Sigmoid colon (tissue), 4 donors: ENCODE measurements at regions not wholly inside any gene's neighbourhood (a gene's known extent, or its start where the extent isn't known, plus 50 kb on each side); places are given as distances from the start of the nearest gene placed in this dataset.

ENCODE experiments used
- EP300 ChIP-seq, 4 donors: sonication (generic); formaldehyde crosslinking; IDR thresholded peaks; one replicate each; pipeline ENCODE4 v1.6.1; 2017; ENCODE audit warnings: antibody characterized with exemption in 4 of 4
- POLR2A ChIP-seq, 2 donors: fragments of 450-650 bp; IDR thresholded peaks; one replicate each; pipeline ENCODE4 v1.6.1; 2016; ENCODE audit warnings: antibody characterized with exemption in 2 of 2, mild to moderate bottlenecking in 2 of 2, moderate library complexity in 2 of 2
- POLR2AphosphoS5 ChIP-seq, 4 donors: sonication (generic); formaldehyde crosslinking; IDR thresholded peaks; one replicate each; pipeline ENCODE4 v1.6.1; 2017; ENCODE audit warnings: antibody characterized with exemption in 4 of 4
- TF ChIP-seq, protein P1 (sequence below), 4 experiments: fragments of 450-650 bp in 3 of 4; fragments of 200-600 bp in 1 of 4; IDR thresholded peaks; one replicate each; pipeline ENCODE4 v1.5.1; 2016 to 2019; ENCODE audit warnings: antibody characterized with exemption in 4 of 4, mild to moderate bottlenecking in 3 of 4, moderate library complexity in 2 of 4

DNA sequence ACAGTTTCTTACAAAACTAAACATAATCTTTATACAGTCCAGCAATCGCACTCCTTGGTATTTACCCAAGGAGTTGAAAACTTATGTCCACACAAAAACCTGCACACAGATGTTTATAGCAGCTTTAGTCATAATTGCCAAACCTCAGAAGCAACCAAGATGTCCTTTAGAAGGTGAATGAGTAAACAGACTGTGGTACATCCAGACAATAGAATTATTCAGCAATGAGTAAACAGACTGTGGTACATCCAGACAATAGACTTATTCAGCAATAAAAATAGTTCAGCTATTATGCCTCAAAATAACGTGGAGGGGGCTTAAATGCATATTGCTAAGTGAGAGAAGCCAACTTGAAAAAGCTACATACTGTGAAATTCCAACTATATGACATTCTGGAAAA, 87.0 kb upstream of the GALNT2 start:
- TF ChIP-seq, protein P1, sequence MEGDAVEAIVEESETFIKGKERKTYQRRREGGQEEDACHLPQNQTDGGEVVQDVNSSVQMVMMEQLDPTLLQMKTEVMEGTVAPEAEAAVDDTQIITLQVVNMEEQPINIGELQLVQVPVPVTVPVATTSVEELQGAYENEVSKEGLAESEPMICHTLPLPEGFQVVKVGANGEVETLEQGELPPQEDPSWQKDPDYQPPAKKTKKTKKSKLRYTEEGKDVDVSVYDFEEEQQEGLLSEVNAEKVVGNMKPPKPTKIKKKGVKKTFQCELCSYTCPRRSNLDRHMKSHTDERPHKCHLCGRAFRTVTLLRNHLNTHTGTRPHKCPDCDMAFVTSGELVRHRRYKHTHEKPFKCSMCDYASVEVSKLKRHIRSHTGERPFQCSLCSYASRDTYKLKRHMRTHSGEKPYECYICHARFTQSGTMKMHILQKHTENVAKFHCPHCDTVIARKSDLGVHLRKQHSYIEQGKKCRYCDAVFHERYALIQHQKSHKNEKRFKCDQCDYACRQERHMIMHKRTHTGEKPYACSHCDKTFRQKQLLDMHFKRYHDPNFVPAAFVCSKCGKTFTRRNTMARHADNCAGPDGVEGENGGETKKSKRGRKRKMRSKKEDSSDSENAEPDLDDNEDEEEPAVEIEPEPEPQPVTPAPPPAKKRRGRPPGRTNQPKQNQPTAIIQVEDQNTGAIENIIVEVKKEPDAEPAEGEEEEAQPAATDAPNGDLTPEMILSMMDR (IDR thresholded peaks at IDR 0.05), result no peak
- TF ChIP-seq EP300 (IDR thresholded peaks at IDR 0.05) (no peak), POLR2A (IDR thresholded peaks at IDR 0.05) (no peak), POLR2AphosphoS5 (IDR thresholded peaks at IDR 0.05) (no peak)
